ENCODE measurements at regions not wholly inside any gene's neighbourhood (a gene's known extent, or its start where the extent isn't known, plus 50 kb on each side); places are given as distances from the start of the nearest gene placed in this dataset.

GRCh38 chr4:151946718-151947117, 185.9 kb upstream of the GATB start:
- Histone ChIP-seq H3K4me3 (no peak overlapping the region), H3K4me1 (no peaks in the 10 kb centered on the region), H3K9me3 (peaks cover 0 to 9% of the 10 kb centered on the region in 2 donors), H3K36me3 (no peaks in the 10 kb centered on the region), H3K27me3 (no peaks in the 10 kb centered on the region), H3K27ac (no peak overlapping the region)
- no peak for DNase-seq (ENCODE audit: low spot score)
- no peak for TF ChIP-seq CTCF (IDR thresholded peaks at IDR 0.05)

GRCh38 chr4:151942971-151943370, 182.2 kb upstream of the GATB start:
- DNase-seq (ENCODE audit: low spot score), result no peak
- TF ChIP-seq CTCF (IDR thresholded peaks at IDR 0.05), result no peak
- Histone ChIP-seq H3K27ac (no peak overlapping the region), H3K9me3 (peaks cover 0 to 9% of the 10 kb centered on the region in 2 donors), H3K36me3 (no peaks in the 10 kb centered on the region), H3K27me3 (no peaks in the 10 kb centered on the region), H3K4me1 (no peaks in the 10 kb centered on the region), H3K4me3 (no peak overlapping the region)

- Histone ChIP-seq H3K27me3 (no peaks in the 10 kb centered on the region), H3K4me1 (no peaks in the 10 kb centered on the region), H3K9me3 (no peaks in the 10 kb centered on the region), H3K4me3 (no peak overlapping the region), H3K27ac (no peak overlapping the region), H3K36me3 (no peaks in the 10 kb centered on the region)
- TF ChIP-seq CTCF (IDR thresholded peaks at IDR 0.05), result no peak
- DNase-seq (ENCODE audit: low spot score), result no peak
Measured at GRCh38 chr4:151940926-151941617, 180.3 kb upstream of the GATB start.

GRCh38 chr4:151940291-151940690, 179.5 kb upstream of the GATB start:
- H3K9me3 ChIP-seq, result no peaks in the 10 kb centered on the region
- H3K27ac ChIP-seq, result no peak overlapping the region
- H3K27me3 ChIP-seq, result no peaks in the 10 kb centered on the region
- TF ChIP-seq CTCF (IDR thresholded peaks at IDR 0.05), result no peak
- no peaks in the 10 kb centered on the region for H3K4me1 ChIP-seq
- no peaks in the 10 kb centered on the region for H3K36me3 ChIP-seq
- H3K4me3 ChIP-seq, result no peak overlapping the region
- no peak for DNase-seq (ENCODE audit: low spot score)

GRCh38 chr4:151939670-151940069, 178.9 kb upstream of the GATB start:
- no peak for DNase-seq (ENCODE audit: low spot score)

More at GRCh38 chr4:151939670-151940069, 178.9 kb upstream of the GATB start:
- Histone ChIP-seq H3K4me1 (no peaks in the 10 kb centered on the region), H3K9me3 (no peaks in the 10 kb centered on the region), H3K27me3 (no peaks in the 10 kb centered on the region), H3K4me3 (no peak overlapping the region), H3K36me3 (no peaks in the 10 kb centered on the region), H3K27ac (no peak overlapping the region)
- no peak for TF ChIP-seq CTCF (IDR thresholded peaks at IDR 0.05)
